Endothelial cell of umbilical vein (primary cell): ENCODE measurements at regions not wholly inside any gene's neighbourhood (a gene's known extent, or its start where the extent isn't known, plus 50 kb on each side); places are given as distances from the start of the nearest gene placed in this dataset.

Source experiments
- BruUV-seq: library from RNA; stranded (reverse); fragments of 400-500 nt; replicated peaks from 2 replicates; lab custom pipeline; 2021; lab: Mats Ljungman, UMichigan
- CTCF ChIA-PET: fragments of 300-600, 350-600 bp; sonication (Branson Sonifier 250); formaldehyde crosslinking; loops from one replicate; lab custom pipeline; 2021; ENCODE audit warnings: antibody characterized with exemption, inconsistent platforms; lab: Charles Lee
- POLR2A ChIA-PET: fragments of 300-600, 350-600 bp; sonication (Branson Sonifier 250); formaldehyde crosslinking; loops from one replicate; lab custom pipeline; 2021; ENCODE audit warnings: antibody characterized with exemption, inconsistent platforms; lab: Charles Lee
- DNase-seq: peaks from one replicate; pipeline ENCODE4 v3.0.0-alpha.2; 2011; ENCODE audit warnings: low read depth, low spot score
- FAIRE-seq: peaks from 2 replicates; lab custom pipeline; 2011; peaks lifted over from hg19 to GRCh38; lab: Jason Lieb, UNC
- H2AFZ ChIP-seq: 2 replicates; pipeline ENCODE4 v1.6.0; 2012; ENCODE audit warnings: low read depth, low read length, control low read depth, inconsistent platforms
- H3K27ac ChIP-seq: 2 replicates; pipeline ENCODE4 v1.5.1; 2011; ENCODE audit warnings: low read depth, mild to moderate bottlenecking, control low read depth, low read length, moderate library complexity; ENCODE audit not compliant: insufficient read depth
- H3K27me3 ChIP-seq, 2 experiments: 2 replicates each; pipeline versions ENCODE4 v1.6.0 to v1.6.1; 2011; ENCODE audit warnings: low read length in 2 of 2, mixed read lengths in 1 of 2; ENCODE audit not compliant: control insufficient read depth in 2 of 2, insufficient read depth in 2 of 2
- H3K36me3 ChIP-seq, 2 experiments: 2 replicates in 1 of 2; 3 replicates in 1 of 2; pipeline ENCODE4 v1.5.1; 2011; ENCODE audit warnings: low read length in 2 of 2, mild to moderate bottlenecking in 1 of 2, moderate library complexity in 1 of 2; ENCODE audit not compliant: control insufficient read depth in 2 of 2, insufficient read depth in 2 of 2; ENCODE audit errors: extremely low read depth in 1 of 2
- H3K4me1 ChIP-seq: 3 replicates; pipeline ENCODE4 v1.5.1; 2011; ENCODE audit warnings: mild to moderate bottlenecking, low read length; ENCODE audit not compliant: control insufficient read depth, insufficient read depth; ENCODE audit errors: extremely low read depth
- H3K4me2 ChIP-seq: 2 replicates; pipeline ENCODE4 v1.6.1; 2011; ENCODE audit warnings: low read length, control low read depth, mixed read lengths; ENCODE audit not compliant: insufficient read depth
- H3K4me3 ChIP-seq, 3 experiments: fragments of 200-600 bp in 1 of 3; sonication (generic), shearing (Covaris generic) in 1 of 3; replicated peaks in 1 of 3; 2 replicates each; pipeline ENCODE4 v1.5.1; 2011 to 2016; ENCODE audit warnings: control low read depth in 3 of 3, low read length in 3 of 3, mild to moderate bottlenecking in 2 of 3, inconsistent platforms in 1 of 3, low read depth in 1 of 3, moderate library complexity in 1 of 3; ENCODE audit not compliant: insufficient read depth in 1 of 3
- H3K79me2 ChIP-seq: 2 replicates; pipeline ENCODE4 v1.6.0; 2012; ENCODE audit warnings: low read length, inconsistent platforms; ENCODE audit not compliant: control insufficient read depth, insufficient read depth
- H3K9ac ChIP-seq: replicated peaks from 2 replicates; pipeline ENCODE3; 2011; ENCODE audit warnings: low read length, control low read depth; ENCODE audit not compliant: insufficient read depth; ENCODE audit errors: extremely low read depth
- H3K9me1 ChIP-seq: replicated peaks from 3 replicates; pipeline ENCODE4 v1.6.0; 2011; ENCODE audit warnings: mild to moderate bottlenecking, low read length; ENCODE audit not compliant: control insufficient read depth, insufficient read depth; ENCODE audit errors: extremely low read depth
- H3K9me3 ChIP-seq: replicated peaks from 2 replicates; pipeline ENCODE4 v1.5.1; 2012; ENCODE audit warnings: low read length, inconsistent platforms; ENCODE audit not compliant: control insufficient read depth, insufficient read depth
- H4K20me1 ChIP-seq: replicated peaks from 2 replicates; pipeline ENCODE3; 2011; ENCODE audit warnings: mild to moderate bottlenecking, low read length; ENCODE audit not compliant: control insufficient read depth, insufficient read depth; ENCODE audit errors: extremely low read depth
- EZH2 ChIP-seq: IDR thresholded peaks from 2 replicates; pipeline ENCODE4 v1.6.1; 2012; ENCODE audit warnings: borderline replicate concordance, low read depth, mild to moderate bottlenecking, moderate library complexity, low read length, inconsistent platforms; ENCODE audit not compliant: severe bottlenecking
- FOS ChIP-seq: IDR thresholded peaks from 2 replicates; pipeline ENCODE4 v1.6.1; 2011; ENCODE audit warnings: mild to moderate bottlenecking, low read length, moderate library complexity, borderline replicate concordance; ENCODE audit not compliant: insufficient read depth
- GATA2 ChIP-seq: IDR thresholded peaks from 2 replicates; pipeline ENCODE4 v1.7.0; 2011; ENCODE audit warnings: low read depth, mild to moderate bottlenecking, moderate library complexity, mixed read lengths, low read length; ENCODE audit not compliant: insufficient read length, insufficient read depth
- JUN ChIP-seq: IDR thresholded peaks from 2 replicates; pipeline ENCODE4 v1.6.1; 2011; ENCODE audit warnings: borderline replicate concordance, low read depth; ENCODE audit not compliant: insufficient read length, insufficient read depth
- MYC ChIP-seq: IDR thresholded peaks from one replicate; pipeline ENCODE4 v1.6.1; 2011; ENCODE audit warnings: mild to moderate bottlenecking, low read depth, low read length
- POLR2A ChIP-seq: IDR thresholded peaks from 2 replicates; pipeline ENCODE4 v1.6.1; 2012; ENCODE audit warnings: low read depth, mild to moderate bottlenecking, control low read depth, low read length
- POLR2AphosphoS5 ChIP-seq: IDR thresholded peaks from 2 replicates; pipeline ENCODE4 v1.6.1; 2012; ENCODE audit warnings: low read depth, mild to moderate bottlenecking, control low read depth, low read length, moderate library complexity; ENCODE audit not compliant: insufficient read depth
- dilution Hi-C: fragments of 300-500 bp; cut with MboI; formaldehyde crosslinking; loops from one replicate; pipeline ENCODE4 v1.15.0; 2019; ENCODE audit warnings: low sequenced_read_pairs; ENCODE audit not compliant: extremely low pct_ligation_motif_present
- intact Hi-C: fragments of 100-400 bp; cut with micrococcal nuclease; formaldehyde crosslinking; loops from one replicate; pipeline ENCODE4 v1.10.0; 2022
- TF ChIP-seq, protein P1 (sequence below): IDR thresholded peaks from 2 replicates; pipeline ENCODE4 v1.6.1; 2011; ENCODE audit not compliant: insufficient read depth, insufficient read length
- TF ChIP-seq, protein P2 (sequence below), 2 donors: IDR thresholded peaks; 1 replicate in 1 of 2; 2 replicates in 1 of 2; pipeline ENCODE4 v1.5.1; 2011; ENCODE audit warnings: low read length in 2 of 2, mild to moderate bottlenecking in 2 of 2, moderate library complexity in 2 of 2, control low read depth in 1 of 2, inconsistent platforms in 1 of 2, low read depth in 1 of 2; ENCODE audit not compliant: insufficient read depth in 1 of 2; ENCODE audit errors: extremely low read depth in 1 of 2

DNA sequence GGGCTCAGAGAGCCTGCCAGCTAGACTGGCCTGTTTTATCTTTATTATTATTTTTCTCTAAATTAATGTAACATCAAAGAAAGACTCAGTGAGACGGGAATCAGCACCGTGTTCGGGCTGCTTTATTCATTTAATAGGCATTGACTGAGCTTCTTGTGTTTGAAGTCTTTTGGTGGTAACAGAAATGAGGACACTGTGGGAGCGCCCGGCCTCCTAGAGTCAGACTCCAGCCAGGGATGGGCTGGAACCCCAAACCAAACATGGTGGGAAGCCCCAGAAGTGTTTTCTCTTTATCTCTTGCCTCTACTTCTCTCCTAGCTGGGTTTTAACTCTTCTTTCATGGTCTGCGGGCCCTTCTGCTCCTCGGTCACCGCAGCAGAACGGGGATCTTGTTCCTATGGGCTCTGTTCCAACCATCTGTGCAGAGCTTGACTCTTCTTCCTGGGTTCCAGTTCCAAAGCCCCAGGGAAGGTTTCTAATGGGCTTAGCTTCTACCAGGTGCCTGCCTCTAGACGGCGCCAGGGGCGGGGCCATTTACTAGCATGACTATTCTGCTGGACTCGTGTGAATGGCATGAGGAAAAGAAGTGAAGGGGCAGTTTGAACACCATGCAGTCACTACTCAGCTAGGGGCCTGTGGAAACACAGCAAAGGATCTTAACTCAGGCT is 123.8 kb downstream of the FGF18 start:
- Histone ChIP-seq H2AFZ (no peak overlapping the region), H3K79me2 (no peaks in the 10 kb centered on the region), H3K9me3 (no peaks in the 10 kb centered on the region), H3K27me3 (no peaks in the 10 kb centered on the region), H3K9ac (no peak overlapping the region), H3K36me3 (no peaks in the 10 kb centered on the region), H3K4me3 (no peak overlapping the region), H3K4me2 (no peak overlapping the region), H3K27ac (no peak overlapping the region), H3K4me1 (no peaks in the 10 kb centered on the region), H4K20me1 (no peaks in the 10 kb centered on the region), H3K9me1 (no peaks in the 10 kb centered on the region)
- CTCF ChIA-PET: interaction anchor here (1.0 to 1.1 kb wide), 2 partner anchors 8 to 26 kb away, joined by 3 read pairs; no protein-coding TSS in a partner anchor
- POLR2A ChIA-PET: no interaction called here
- no peak for TF ChIP-seq GATA2
- no peak for TF ChIP-seq POLR2A
- no peak for TF ChIP-seq EZH2
- TF ChIP-seq JUN: no peak
- no peak for TF ChIP-seq MYC
- TF ChIP-seq, protein P1, sequence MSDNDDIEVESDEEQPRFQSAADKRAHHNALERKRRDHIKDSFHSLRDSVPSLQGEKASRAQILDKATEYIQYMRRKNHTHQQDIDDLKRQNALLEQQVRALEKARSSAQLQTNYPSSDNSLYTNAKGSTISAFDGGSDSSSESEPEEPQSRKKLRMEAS: no peak
- no peak for TF ChIP-seq POLR2AphosphoS5
- TF ChIP-seq FOS: no peak
- TF ChIP-seq, protein P2, sequence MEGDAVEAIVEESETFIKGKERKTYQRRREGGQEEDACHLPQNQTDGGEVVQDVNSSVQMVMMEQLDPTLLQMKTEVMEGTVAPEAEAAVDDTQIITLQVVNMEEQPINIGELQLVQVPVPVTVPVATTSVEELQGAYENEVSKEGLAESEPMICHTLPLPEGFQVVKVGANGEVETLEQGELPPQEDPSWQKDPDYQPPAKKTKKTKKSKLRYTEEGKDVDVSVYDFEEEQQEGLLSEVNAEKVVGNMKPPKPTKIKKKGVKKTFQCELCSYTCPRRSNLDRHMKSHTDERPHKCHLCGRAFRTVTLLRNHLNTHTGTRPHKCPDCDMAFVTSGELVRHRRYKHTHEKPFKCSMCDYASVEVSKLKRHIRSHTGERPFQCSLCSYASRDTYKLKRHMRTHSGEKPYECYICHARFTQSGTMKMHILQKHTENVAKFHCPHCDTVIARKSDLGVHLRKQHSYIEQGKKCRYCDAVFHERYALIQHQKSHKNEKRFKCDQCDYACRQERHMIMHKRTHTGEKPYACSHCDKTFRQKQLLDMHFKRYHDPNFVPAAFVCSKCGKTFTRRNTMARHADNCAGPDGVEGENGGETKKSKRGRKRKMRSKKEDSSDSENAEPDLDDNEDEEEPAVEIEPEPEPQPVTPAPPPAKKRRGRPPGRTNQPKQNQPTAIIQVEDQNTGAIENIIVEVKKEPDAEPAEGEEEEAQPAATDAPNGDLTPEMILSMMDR (IDR thresholded peaks at IDR 0.05; ENCODE audit: extremely low read depth in 1 of 2, insufficient read depth in 1 of 2, low read depth in 1 of 2, low read length in 2 of 2): no peak
- dilution Hi-C loops: no loop called here
- DNase-seq (no peak), FAIRE-seq (no peak)
- intact Hi-C loops: no loop called here
- BruUV-seq: no TSS peak
